Trophoblast cell (in vitro differentiated cells and primary cell): ENCODE measurements at regions not wholly inside any gene's neighbourhood (a gene's known extent, or its start where the extent isn't known, plus 50 kb on each side); places are given as distances from the start of the nearest gene placed in this dataset.
A peak's percentile ranks its signal among the peaks of the same experiment; 100 is the strongest.
"Not testable (repeated sequence)": the region's sequence is repeated elsewhere in the genome, so short reads cannot be mapped to it uniquely, and the experiment has no call there.

ENCODE experiments used
- DNase-seq, 2 donors: peaks; one replicate each; pipeline ENCODE4 v3.0.0-alpha.2; 2016
- H2AFZ ChIP-seq: 2 replicates; pipeline ENCODE4 v1.6.1; 2013; ENCODE audit warnings: low read length, moderate library complexity, mild to moderate bottlenecking; ENCODE audit not compliant: insufficient read depth, poor library complexity
- H2AK5ac ChIP-seq: 2 replicates; pipeline ENCODE4 v1.6.1; 2013; ENCODE audit warnings: mild to moderate bottlenecking, low read length
- H2BK120ac ChIP-seq: 2 replicates; pipeline ENCODE4 v1.6.1; 2013; ENCODE audit warnings: low read length, mild to moderate bottlenecking, moderate library complexity; ENCODE audit not compliant: insufficient read depth, poor library complexity
- H2BK12ac ChIP-seq: 2 replicates; pipeline ENCODE4 v1.6.1; 2013; ENCODE audit warnings: mild to moderate bottlenecking, low read length, moderate library complexity
- H2BK5ac ChIP-seq: 2 replicates; pipeline ENCODE4 v1.6.1; 2013; ENCODE audit warnings: low read length, low read depth, moderate library complexity, mild to moderate bottlenecking; ENCODE audit not compliant: poor library complexity
- H3K14ac ChIP-seq: 2 replicates; pipeline ENCODE4 v1.6.1; 2013; ENCODE audit warnings: mild to moderate bottlenecking, low read length
- H3K18ac ChIP-seq: 2 replicates; pipeline ENCODE4 v1.6.1; 2013; ENCODE audit warnings: mild to moderate bottlenecking, low read length
- H3K23ac ChIP-seq: 2 replicates; pipeline ENCODE4 v1.6.1; 2013; ENCODE audit warnings: low read length
- H3K27ac ChIP-seq: 2 replicates; pipeline ENCODE4 v1.5.1; 2013; ENCODE audit warnings: low read depth, mild to moderate bottlenecking, inconsistent platforms, low read length, moderate library complexity
- H3K27me3 ChIP-seq: 2 replicates; pipeline ENCODE4 v1.6.1; 2013; ENCODE audit warnings: inconsistent platforms, mild to moderate bottlenecking, low read length, moderate library complexity; ENCODE audit not compliant: insufficient read depth
- H3K36me3 ChIP-seq, 2 experiments: 1 replicate in 1 of 2; 2 replicates in 1 of 2; pipeline ENCODE4 v1.6.1; 2013; ENCODE audit warnings: low read length in 2 of 2, mild to moderate bottlenecking in 2 of 2, moderate library complexity in 1 of 2; ENCODE audit not compliant: insufficient read depth in 2 of 2, control insufficient read depth in 1 of 2
- H3K4ac ChIP-seq: 2 replicates; pipeline ENCODE4 v1.6.1; 2013; ENCODE audit warnings: low read depth, mild to moderate bottlenecking, low read length, moderate library complexity
- H3K4me1 ChIP-seq, 2 experiments: 1 replicate in 1 of 2; 2 replicates in 1 of 2; pipeline ENCODE4 v1.6.1; 2013; ENCODE audit warnings: low read length in 2 of 2, mild to moderate bottlenecking in 2 of 2, moderate library complexity in 1 of 2; ENCODE audit not compliant: insufficient read depth in 2 of 2, control insufficient read depth in 1 of 2
- H3K4me2 ChIP-seq: 2 replicates; pipeline ENCODE4 v1.6.1; 2013; ENCODE audit warnings: inconsistent platforms, mild to moderate bottlenecking, low read length, moderate library complexity
- H3K4me3 ChIP-seq: 2 replicates; pipeline ENCODE4 v1.5.1; 2013; ENCODE audit warnings: mild to moderate bottlenecking, low read depth, low read length, inconsistent platforms
- H3K79me1 ChIP-seq: one replicate; pipeline ENCODE4 v1.6.1; 2013; ENCODE audit warnings: low read length
- H3K79me2 ChIP-seq: 2 replicates; pipeline ENCODE4 v1.6.1; 2013; ENCODE audit warnings: low read length, mild to moderate bottlenecking; ENCODE audit not compliant: control insufficient read depth, insufficient read depth, poor library complexity
- H3K9ac ChIP-seq: 2 replicates; pipeline ENCODE4 v1.6.1; 2013; ENCODE audit warnings: mild to moderate bottlenecking, low read length
- H3K9me3 ChIP-seq: 2 replicates; pipeline ENCODE4 v1.6.1; 2013; ENCODE audit warnings: low read depth, mild to moderate bottlenecking, control low read depth, inconsistent platforms, low read length; ENCODE audit not compliant: insufficient read depth
- H4K12ac ChIP-seq: 2 replicates; pipeline ENCODE4 v1.6.1; 2013; ENCODE audit warnings: low read depth, mild to moderate bottlenecking, low read length, moderate library complexity
- H4K8ac ChIP-seq: 2 replicates; pipeline ENCODE4 v1.6.1; 2013; ENCODE audit warnings: low read depth, mild to moderate bottlenecking, low read length, moderate library complexity
- H4K91ac ChIP-seq: one replicate; pipeline ENCODE4 v1.6.1; 2013; ENCODE audit warnings: low read depth, mild to moderate bottlenecking, low read length, moderate library complexity
- WGBS: extraction: QIAGEN DNeasy Blood & Tissue Kit; methylation state at CpG from one replicate; pipeline ENCODE4 v1.1.7; 2013; ENCODE audit warnings: missing lambda C conversion rate; ENCODE audit not compliant: insufficient read length, insufficient coverage; ENCODE audit errors: extremely low coverage; 5-methylcytosine and 5-hydroxymethylcytosine counted together

- Histone ChIP-seq H2AFZ (peak overlapping the region; percentile 3), H3K4me2 (peak overlapping the region; percentile 69), H4K8ac (peak overlapping the region; percentile 76), H3K4me3 (peak overlapping the region; percentile 70)
- not testable (repeated sequence) for H3K14ac ChIP-seq, H2BK12ac ChIP-seq, H2BK120ac ChIP-seq, H2BK5ac ChIP-seq, H3K27ac ChIP-seq, H3K79me1 ChIP-seq, H3K23ac ChIP-seq, H4K91ac ChIP-seq, H3K4me1 ChIP-seq, H2AK5ac ChIP-seq, H3K4ac ChIP-seq, H3K9me3 ChIP-seq, H4K12ac ChIP-seq, H3K79me2 ChIP-seq, H3K18ac ChIP-seq, H3K9ac ChIP-seq, H3K36me3 ChIP-seq, H3K27me3 ChIP-seq
- DNase-seq = peak in 1 of 2 donors; percentile 9
- WGBS = no CpG with 5 or more reads among the region's 30 CpGs
These were observed 53.6 kb upstream of the ROPN1B start for GRCh38 chr3:125915437-125915787.

- H3K14ac ChIP-seq, H3K23ac ChIP-seq, H3K18ac ChIP-seq, H3K4me1 ChIP-seq, H4K12ac ChIP-seq, H3K79me2 ChIP-seq, H2BK5ac ChIP-seq, H3K9ac ChIP-seq, H2BK120ac ChIP-seq, H3K36me3 ChIP-seq, H3K27ac ChIP-seq, H4K91ac ChIP-seq, H4K8ac ChIP-seq, H3K9me3 ChIP-seq, H2BK12ac ChIP-seq, H3K79me1 ChIP-seq, H3K27me3 ChIP-seq, H3K4ac ChIP-seq, H2AFZ ChIP-seq, H2AK5ac ChIP-seq: not testable (repeated sequence)
- Histone ChIP-seq H3K4me3 (peak overlapping the region; percentile 70), H3K4me2 (peak overlapping the region; percentile 69)
- DNase-seq = peak; percentile 98 to 99
- no CpG with 5 or more reads among the region's 40 CpGs for WGBS
These were observed 53.1 kb upstream of the ROPN1B start for GRCh38 chr3:125915792-125916375.

GRCh38 chr3:125916376-125916978, 52.5 kb upstream of the ROPN1B start:
- no peak overlapping the region for H3K4ac ChIP-seq
- H2BK12ac ChIP-seq = no peak overlapping the region
- peaks cover 3% of the 10 kb centered on the region for H3K79me1 ChIP-seq
- H2BK5ac ChIP-seq = no peak overlapping the region
- H4K12ac ChIP-seq = peak overlapping the region; percentile 95
- H3K9ac ChIP-seq = peak overlapping the region; percentile 4
- no peak overlapping the region for H3K23ac ChIP-seq
- no peak overlapping the region for H2BK120ac ChIP-seq
- no peaks in the 10 kb centered on the region for H3K36me3 ChIP-seq
- H3K27me3 ChIP-seq = no peaks in the 10 kb centered on the region
- peak overlapping the region; percentile 88 for H4K8ac ChIP-seq
- peak overlapping the region; percentile 77 for H3K4me3 ChIP-seq
- H2AFZ ChIP-seq = peak overlapping the region; percentile 94
- no peak overlapping the region for H3K18ac ChIP-seq
- H3K79me2 ChIP-seq = peaks cover 3% of the 10 kb centered on the region
- no peak overlapping the region for H2AK5ac ChIP-seq
- no peak overlapping the region for H3K27ac ChIP-seq
- peak overlapping the region; percentile 78 for H3K4me2 ChIP-seq
- no peaks in the 10 kb centered on the region for H3K9me3 ChIP-seq
- peak overlapping the region; percentile 66 for H3K14ac ChIP-seq
- DNase-seq = peak; percentile 88 to 89
- WGBS = no CpG with 5 or more reads among the region's 58 CpGs
- H4K91ac ChIP-seq = peak overlapping the region; percentile 45
- peaks cover 0 to 3% of the 10 kb centered on the region in 2 experiments for H3K4me1 ChIP-seq

GRCh38 chr3:125917020-125917549, 51.9 kb upstream of the ROPN1B start:
- not testable (repeated sequence) for DNase-seq, H4K12ac ChIP-seq, H3K27ac ChIP-seq, H2BK12ac ChIP-seq, H3K9me3 ChIP-seq, H2BK120ac ChIP-seq, H3K79me2 ChIP-seq, H3K4me1 ChIP-seq, H2AK5ac ChIP-seq, H3K18ac ChIP-seq, H3K79me1 ChIP-seq, H3K36me3 ChIP-seq, H3K4ac ChIP-seq, H3K23ac ChIP-seq, H3K27me3 ChIP-seq, H2BK5ac ChIP-seq, H3K9ac ChIP-seq
- Histone ChIP-seq H3K14ac (peak overlapping the region; percentile 66), H4K8ac (peak overlapping the region; percentile 88), H2AFZ (peak overlapping the region; percentile 94), H3K4me2 (peak overlapping the region; percentile 78), H3K4me3 (peak overlapping the region; percentile 77), H4K91ac (peak overlapping the region; percentile 45)
- WGBS = no CpG with 5 or more reads among the region's 12 CpGs
